ENCODE measurements at regions not wholly inside any gene's neighbourhood (a gene's known extent, or its start where the extent isn't known, plus 50 kb on each side); places are given as distances from the start of the nearest gene placed in this dataset.

GRCh38 chr2:14428056-14428455 is 204.5 kb upstream of the LRATD1 start:
- H3K27me3 Mint-ChIP-seq (ENCODE audit: insufficient read depth, low read depth) = peaks cover 2% of the 10 kb centered on the region
- no peaks in the 10 kb centered on the region for H4K20me1 ChIP-seq (ENCODE audit: low read depth)
- H3K36me3 Mint-ChIP-seq = no peaks in the 10 kb centered on the region
- no peak for DNase-seq (ENCODE audit: low spot score)
- no peak overlapping the region for H3K9ac ChIP-seq
- no peaks in the 10 kb centered on the region for H3K4me1 ChIP-seq
- H3K27ac Mint-ChIP-seq = no peak overlapping the region
- H3K27me3 ChIP-seq = no peaks in the 10 kb centered on the region
- H3K4me3 Mint-ChIP-seq = no peak overlapping the region
- H3K36me3 ChIP-seq = no peaks in the 10 kb centered on the region
- no peaks in the 10 kb centered on the region for H3F3A ChIP-seq (ENCODE audit: low read depth)
- no peaks in the 10 kb centered on the region for H3K79me2 ChIP-seq (ENCODE audit: low read depth)
- H3K9me3 ChIP-seq (ENCODE audit: low read depth) = no peaks in the 10 kb centered on the region
- H3K9me3 Mint-ChIP-seq = no peaks in the 10 kb centered on the region
- no peak overlapping the region for H3K4me3 ChIP-seq
- no peak overlapping the region for H3K27ac ChIP-seq
- no peak overlapping the region for H3K4me2 ChIP-seq
- TF ChIP-seq CTCF (IDR thresholded peaks at IDR 0.05) = peak; percentile 15
- TF ChIP-seq EZH2 (IDR thresholded peaks at IDR 0.05) = no peak
- H3K4me1 Mint-ChIP-seq = no peaks in the 10 kb centered on the region
- no peak overlapping the region for H2AFZ ChIP-seq (replicated peaks)

- H3K27me3 ChIP-seq = no peaks in the 10 kb centered on the region
- Mint-ChIP-seq H3K36me3 (no peaks in the 10 kb centered on the region), H3K9me3 (no peaks in the 10 kb centered on the region), H3K27ac (no peak overlapping the region), H3K27me3 (ENCODE audit: insufficient read depth, low read depth) (peaks cover 2% of the 10 kb centered on the region), H3K4me1 (no peaks in the 10 kb centered on the region), H3K4me3 (no peak overlapping the region)
- H3K4me3 ChIP-seq = no peak overlapping the region
- no peak overlapping the region for H2AFZ ChIP-seq (replicated peaks)
- no peak overlapping the region for H3K4me2 ChIP-seq
- H3K27ac ChIP-seq = no peak overlapping the region
- H3K9me3 ChIP-seq (ENCODE audit: low read depth) = no peaks in the 10 kb centered on the region
- H3K36me3 ChIP-seq = no peaks in the 10 kb centered on the region
- H3F3A ChIP-seq (ENCODE audit: low read depth) = no peaks in the 10 kb centered on the region
- no peak for TF ChIP-seq EZH2 (IDR thresholded peaks at IDR 0.05)
- TF ChIP-seq EZH2phosphoT487 (IDR thresholded peaks at IDR 0.05) = no peak
- TF ChIP-seq CTCF (IDR thresholded peaks at IDR 0.05) = no peak
- no peaks in the 10 kb centered on the region for H3K79me2 ChIP-seq (ENCODE audit: low read depth)
- H4K20me1 ChIP-seq (ENCODE audit: low read depth) = no peaks in the 10 kb centered on the region
- H3K4me1 ChIP-seq = no peaks in the 10 kb centered on the region
- no peak overlapping the region for H3K9ac ChIP-seq
- DNase-seq (ENCODE audit: low spot score) = no peak
These were observed 198.5 kb upstream of the LRATD1 start for GRCh38 chr2:14433946-14434495.

- no peak overlapping the region for H2AFZ ChIP-seq (replicated peaks)
- H3K4me1 ChIP-seq = no peaks in the 10 kb centered on the region
- no peak overlapping the region for H3K4me2 ChIP-seq
- no peak for TF ChIP-seq EZH2 (IDR thresholded peaks at IDR 0.05)
- Mint-ChIP-seq H3K27me3 (ENCODE audit: insufficient read depth, low read depth) (no peaks in the 10 kb centered on the region), H3K4me1 (no peaks in the 10 kb centered on the region), H3K4me3 (no peak overlapping the region), H3K27ac (no peak overlapping the region), H3K36me3 (no peaks in the 10 kb centered on the region), H3K9me3 (peaks cover 7% of the 10 kb centered on the region)
- no peaks in the 10 kb centered on the region for H3K36me3 ChIP-seq
- no peak overlapping the region for H3K9ac ChIP-seq
- no peaks in the 10 kb centered on the region for H4K20me1 ChIP-seq (ENCODE audit: low read depth)
- H3K9me3 ChIP-seq (ENCODE audit: low read depth) = no peaks in the 10 kb centered on the region
- no peak for DNase-seq (ENCODE audit: low spot score)
- no peaks in the 10 kb centered on the region for H3K79me2 ChIP-seq (ENCODE audit: low read depth)
- no peak overlapping the region for H3K27ac ChIP-seq
- H3K4me3 ChIP-seq = no peak overlapping the region
- H3K27me3 ChIP-seq = no peaks in the 10 kb centered on the region
- no peaks in the 10 kb centered on the region for H3F3A ChIP-seq (ENCODE audit: low read depth)
These were observed 186.8 kb upstream of the LRATD1 start for GRCh38 chr2:14445670-14446069.

- DNase-seq (ENCODE audit: low spot score) = no peak
- Histone ChIP-seq H3K4me1 (no peaks in the 10 kb centered on the region), H3K79me2 (ENCODE audit: low read depth) (no peaks in the 10 kb centered on the region), H3K27ac (no peak overlapping the region), H3K4me2 (no peak overlapping the region), H2AFZ (replicated peaks) (no peak overlapping the region), H3K36me3 (no peaks in the 10 kb centered on the region), H3K4me3 (no peak overlapping the region), H3K9me3 (ENCODE audit: low read depth) (no peaks in the 10 kb centered on the region), H3K27me3 (no peaks in the 10 kb centered on the region), H3K9ac (no peak overlapping the region), H3F3A (ENCODE audit: low read depth) (no peaks in the 10 kb centered on the region), H4K20me1 (ENCODE audit: low read depth) (no peaks in the 10 kb centered on the region)
- TF ChIP-seq EZH2phosphoT487 (IDR thresholded peaks at IDR 0.05) (no peak), EZH2 (IDR thresholded peaks at IDR 0.05) (no peak), CTCF (IDR thresholded peaks at IDR 0.05) (no peak)
- Mint-ChIP-seq H3K36me3 (no peaks in the 10 kb centered on the region), H3K4me1 (no peaks in the 10 kb centered on the region), H3K27ac (no peak overlapping the region), H3K9me3 (peaks cover 7% of the 10 kb centered on the region), H3K4me3 (no peak overlapping the region), H3K27me3 (ENCODE audit: insufficient read depth, low read depth) (no peaks in the 10 kb centered on the region)
These were observed 184.2 kb upstream of the LRATD1 start for GRCh38 chr2:14448340-14448739.
